Body of pancreas (tissue), 4 donors: ENCODE measurements at regions not wholly inside any gene's neighbourhood (a gene's known extent, or its start where the extent isn't known, plus 50 kb on each side); places are given as distances from the start of the nearest gene placed in this dataset.

Experiments
- POLR2A ChIP-seq, 3 donors: fragments of 450-650 bp; IDR thresholded peaks; one replicate each; pipeline ENCODE4 v1.6.1; 2016; ENCODE audit warnings: antibody characterized with exemption in 3 of 3, mild to moderate bottlenecking in 2 of 3
- TF ChIP-seq, protein P1 (sequence below), 7 experiments: fragments of 450-650 bp in 4 of 7; fragments of 200-600 bp in 3 of 7; sonication (generic) in 3 of 7; IDR thresholded peaks; one replicate each; pipeline ENCODE4 v1.5.1; 2016 to 2019; ENCODE audit warnings: antibody characterized with exemption in 7 of 7

DNA sequence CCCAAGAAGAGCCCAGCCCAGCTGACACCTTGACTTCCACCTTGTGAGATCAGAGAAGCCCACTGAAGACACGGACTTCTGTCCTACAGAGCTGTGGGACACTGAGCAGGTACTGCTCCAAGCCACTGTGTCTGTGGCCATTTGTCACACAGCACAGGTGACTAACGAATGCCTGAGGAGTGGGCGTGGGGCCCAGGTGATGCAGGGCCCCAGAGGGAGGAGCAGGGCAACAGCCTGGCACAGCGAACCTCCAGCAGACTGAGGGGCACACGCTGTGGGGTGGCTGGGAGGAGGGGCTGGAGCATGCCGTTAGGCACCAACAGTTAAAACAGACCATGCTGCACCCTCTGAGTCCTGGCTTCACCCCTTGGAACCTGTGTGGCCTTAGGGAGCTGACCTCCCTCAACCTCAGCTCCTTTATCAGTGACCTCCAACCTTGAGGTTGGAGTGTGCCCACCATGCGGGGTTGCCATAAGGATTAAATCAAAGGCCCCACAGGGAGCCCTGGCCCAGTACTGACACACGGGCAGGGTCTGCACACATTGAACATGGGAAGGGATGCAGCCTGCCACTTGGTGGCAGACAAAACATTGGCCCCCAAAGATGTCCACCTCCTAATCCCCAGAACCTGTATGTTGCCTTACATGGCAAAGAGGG is 119.9 kb upstream of the CST7 start:
- no peak for TF ChIP-seq POLR2A (IDR thresholded peaks at IDR 0.05)
- TF ChIP-seq, protein P1, sequence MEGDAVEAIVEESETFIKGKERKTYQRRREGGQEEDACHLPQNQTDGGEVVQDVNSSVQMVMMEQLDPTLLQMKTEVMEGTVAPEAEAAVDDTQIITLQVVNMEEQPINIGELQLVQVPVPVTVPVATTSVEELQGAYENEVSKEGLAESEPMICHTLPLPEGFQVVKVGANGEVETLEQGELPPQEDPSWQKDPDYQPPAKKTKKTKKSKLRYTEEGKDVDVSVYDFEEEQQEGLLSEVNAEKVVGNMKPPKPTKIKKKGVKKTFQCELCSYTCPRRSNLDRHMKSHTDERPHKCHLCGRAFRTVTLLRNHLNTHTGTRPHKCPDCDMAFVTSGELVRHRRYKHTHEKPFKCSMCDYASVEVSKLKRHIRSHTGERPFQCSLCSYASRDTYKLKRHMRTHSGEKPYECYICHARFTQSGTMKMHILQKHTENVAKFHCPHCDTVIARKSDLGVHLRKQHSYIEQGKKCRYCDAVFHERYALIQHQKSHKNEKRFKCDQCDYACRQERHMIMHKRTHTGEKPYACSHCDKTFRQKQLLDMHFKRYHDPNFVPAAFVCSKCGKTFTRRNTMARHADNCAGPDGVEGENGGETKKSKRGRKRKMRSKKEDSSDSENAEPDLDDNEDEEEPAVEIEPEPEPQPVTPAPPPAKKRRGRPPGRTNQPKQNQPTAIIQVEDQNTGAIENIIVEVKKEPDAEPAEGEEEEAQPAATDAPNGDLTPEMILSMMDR (IDR thresholded peaks at IDR 0.05): no peak
